Loucy (cell line): ENCODE measurements at regions not wholly inside any gene's neighbourhood (a gene's known extent, or its start where the extent isn't known, plus 50 kb on each side); places are given as distances from the start of the nearest gene placed in this dataset.
"Not testable (repeated sequence)": the region's sequence is repeated elsewhere in the genome, so short reads cannot be mapped to it uniquely, and the experiment has no call there.

Experiments used
- H2AFZ ChIP-seq: fragments of 200-600 bp; sonication (generic); 2 replicates; pipeline ENCODE4 v1.6.0; 2016; ENCODE audit warnings: antibody characterized with exemption, mild to moderate bottlenecking, low read length, moderate library complexity
- H3F3A ChIP-seq: fragments of 200-600 bp; 2 replicates; pipeline ENCODE4 v1.6.0; 2016; ENCODE audit warnings: antibody characterized with exemption, low read depth, mild to moderate bottlenecking
- H3K27me3 ChIP-seq: fragments of 200-600 bp; sonication (generic); 2 replicates; pipeline ENCODE4 v1.6.1; 2014; ENCODE audit warnings: low read length, mild to moderate bottlenecking; ENCODE audit not compliant: insufficient read depth, poor library complexity, severe bottlenecking
- H3K36me3 ChIP-seq: fragments of 200-600 bp; sonication (generic); 2 replicates; pipeline ENCODE4 v1.6.1; 2016; ENCODE audit warnings: low read length; ENCODE audit not compliant: insufficient read depth
- H3K4me1 ChIP-seq: fragments of 200-600 bp; sonication (generic); 2 replicates; pipeline ENCODE4 v1.5.1; 2014; ENCODE audit warnings: low read length, mild to moderate bottlenecking; ENCODE audit not compliant: insufficient read depth, poor library complexity, severe bottlenecking
- H3K4me2 ChIP-seq: fragments of 200-600 bp; sonication (generic); 2 replicates; pipeline ENCODE4 v1.6.0; 2014; ENCODE audit warnings: antibody characterized with exemption, low read length, low read depth, mild to moderate bottlenecking; ENCODE audit not compliant: poor library complexity, severe bottlenecking
- H3K4me3 ChIP-seq: fragments of 200-600 bp; sonication (generic); 2 replicates; pipeline ENCODE4 v1.5.1; 2014; ENCODE audit warnings: low read length, mild to moderate bottlenecking, mixed read lengths; ENCODE audit not compliant: poor library complexity, severe bottlenecking
- H3K79me2 ChIP-seq: fragments of 200-600 bp; sonication (generic); 2 replicates; pipeline ENCODE4 v1.6.1; 2014; ENCODE audit warnings: low read length; ENCODE audit not compliant: insufficient read depth
- H3K9ac ChIP-seq: fragments of 200-600 bp; sonication (generic); 2 replicates; pipeline ENCODE4 v1.6.0; 2014; ENCODE audit warnings: mild to moderate bottlenecking, low read depth, low read length, moderate library complexity; ENCODE audit not compliant: poor library complexity, severe bottlenecking
- H3K9me2 ChIP-seq: fragments of 200-600 bp; sonication (generic); replicated peaks from 2 replicates; pipeline ENCODE4 v1.6.1; 2016; ENCODE audit warnings: low read depth, low read length, mixed read lengths
- H3K9me3 ChIP-seq: fragments of 200-600 bp; sonication (generic); 2 replicates; pipeline ENCODE4 v1.6.1; 2014; ENCODE audit warnings: mild to moderate bottlenecking, antibody characterized with exemption, low read length, low read depth; ENCODE audit not compliant: insufficient read depth
- H4K20me1 ChIP-seq: fragments of 200-600 bp; sonication (generic); 2 replicates; pipeline ENCODE4 v1.6.0; 2014; ENCODE audit warnings: antibody characterized with exemption, low read length, mild to moderate bottlenecking; ENCODE audit not compliant: insufficient read depth, poor library complexity, severe bottlenecking

GRCh38 chr16:32881631-32882030 lies 205.7 kb upstream of the TP53TG3 start:
- H3K9ac ChIP-seq, H3F3A ChIP-seq, H3K4me2 ChIP-seq, H3K4me3 ChIP-seq, H3K36me3 ChIP-seq, H3K9me3 ChIP-seq, H2AFZ ChIP-seq, H3K4me1 ChIP-seq, H3K9me2 ChIP-seq, H3K27me3 ChIP-seq, H4K20me1 ChIP-seq, H3K79me2 ChIP-seq: not testable (repeated sequence)

GRCh38 chr16:32880009-32880408 lies 204.0 kb upstream of the TP53TG3 start:
- not testable (repeated sequence) for H3K9me3 ChIP-seq, H3K4me1 ChIP-seq, H3K9ac ChIP-seq, H3K4me2 ChIP-seq, H2AFZ ChIP-seq, H3K9me2 ChIP-seq, H3K79me2 ChIP-seq, H4K20me1 ChIP-seq, H3K4me3 ChIP-seq, H3F3A ChIP-seq, H3K27me3 ChIP-seq, H3K36me3 ChIP-seq

- H3K9me3 ChIP-seq, H3K36me3 ChIP-seq, H2AFZ ChIP-seq, H3K9me2 ChIP-seq, H3K27me3 ChIP-seq, H4K20me1 ChIP-seq, H3K4me3 ChIP-seq, H3K4me1 ChIP-seq, H3F3A ChIP-seq, H3K79me2 ChIP-seq, H3K9ac ChIP-seq, H3K4me2 ChIP-seq: not testable (repeated sequence)
Measured at GRCh38 chr16:32876718-32877117, 200.8 kb upstream of the TP53TG3 start.

GRCh38 chr16:32873783-32874182 lies 197.8 kb upstream of the TP53TG3 start:
- not testable (repeated sequence) for H3K9ac ChIP-seq, H3K79me2 ChIP-seq, H3K9me3 ChIP-seq, H3K36me3 ChIP-seq, H3F3A ChIP-seq, H3K4me2 ChIP-seq, H3K27me3 ChIP-seq, H3K9me2 ChIP-seq, H3K4me3 ChIP-seq, H3K4me1 ChIP-seq, H4K20me1 ChIP-seq, H2AFZ ChIP-seq

GRCh38 chr16:32873120-32873519 lies 197.2 kb upstream of the TP53TG3 start:
- H3K27me3 ChIP-seq, H2AFZ ChIP-seq, H3K79me2 ChIP-seq, H3K9me2 ChIP-seq, H3K9me3 ChIP-seq, H3K4me1 ChIP-seq, H3K36me3 ChIP-seq, H3K4me2 ChIP-seq, H3K9ac ChIP-seq, H4K20me1 ChIP-seq, H3K4me3 ChIP-seq, H3F3A ChIP-seq: not testable (repeated sequence)

GRCh38 chr16:32870628-32871027 lies 194.7 kb upstream of the TP53TG3 start:
- not testable (repeated sequence) for H3K9me3 ChIP-seq, H3K4me2 ChIP-seq, H4K20me1 ChIP-seq, H3K4me3 ChIP-seq, H3K27me3 ChIP-seq, H3K9me2 ChIP-seq, H3K4me1 ChIP-seq, H2AFZ ChIP-seq, H3F3A ChIP-seq, H3K36me3 ChIP-seq, H3K79me2 ChIP-seq, H3K9ac ChIP-seq

- H3K9ac ChIP-seq, H3K36me3 ChIP-seq, H3K4me2 ChIP-seq, H4K20me1 ChIP-seq, H3F3A ChIP-seq, H3K79me2 ChIP-seq, H3K4me3 ChIP-seq, H3K9me3 ChIP-seq, H3K9me2 ChIP-seq, H2AFZ ChIP-seq, H3K27me3 ChIP-seq, H3K4me1 ChIP-seq: not testable (repeated sequence)
Measured at GRCh38 chr16:32868334-32868733, 192.4 kb upstream of the TP53TG3 start.

GRCh38 chr16:32865284-32865683 lies 189.3 kb upstream of the TP53TG3 start:
- not testable (repeated sequence) for H4K20me1 ChIP-seq, H3K9me2 ChIP-seq, H3F3A ChIP-seq, H3K4me2 ChIP-seq, H3K4me1 ChIP-seq, H3K4me3 ChIP-seq, H2AFZ ChIP-seq, H3K36me3 ChIP-seq, H3K79me2 ChIP-seq, H3K9me3 ChIP-seq, H3K27me3 ChIP-seq, H3K9ac ChIP-seq
